Adrenal gland (tissue), 5 donors: ENCODE measurements at regions not wholly inside any gene's neighbourhood (a gene's known extent, or its start where the extent isn't known, plus 50 kb on each side); places are given as distances from the start of the nearest gene placed in this dataset.

Experiments used
- POLR2A ChIP-seq, 2 donors: fragments of 450-650 bp; IDR thresholded peaks; one replicate each; pipeline ENCODE4 v1.6.1; 2017; ENCODE audit warnings: antibody characterized with exemption in 2 of 2, mild to moderate bottlenecking in 2 of 2, moderate library complexity in 1 of 2
- TF ChIP-seq, protein P1 (sequence below), 6 experiments: fragments of 450-650 bp in 4 of 6; fragments of 200-600 bp in 2 of 6; sonication (generic) in 1 of 6; IDR thresholded peaks; 1 replicate in 5 of 6; 2 replicates in 1 of 6; pipeline versions ENCODE4 v1.5.1 to v1.8.0; 2016 to 2021; ENCODE audit warnings: antibody characterized with exemption in 6 of 6, mild to moderate bottlenecking in 2 of 6, moderate library complexity in 1 of 6
- donor health status: DM: no; HTN: no; CAD: no.

DNA sequence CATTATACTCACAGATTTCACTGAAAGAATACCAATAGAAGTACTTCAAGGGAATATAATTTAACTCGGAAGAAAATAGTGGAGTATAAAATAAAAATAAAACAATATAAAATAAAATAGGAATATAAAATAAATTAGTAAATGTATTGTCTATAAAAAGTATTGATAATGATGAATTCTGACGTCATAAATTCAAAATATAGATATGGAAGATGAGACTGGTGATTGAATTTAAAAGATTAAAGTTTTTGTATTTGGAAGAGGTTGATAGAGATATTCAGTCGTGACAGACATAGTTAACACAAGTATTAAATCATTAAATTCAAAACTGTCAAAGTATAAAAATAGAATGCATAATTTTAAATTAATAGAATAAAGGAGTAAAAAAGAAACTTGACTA, 964.9 kb upstream of the C9orf72 start:
- TF ChIP-seq, protein P1, sequence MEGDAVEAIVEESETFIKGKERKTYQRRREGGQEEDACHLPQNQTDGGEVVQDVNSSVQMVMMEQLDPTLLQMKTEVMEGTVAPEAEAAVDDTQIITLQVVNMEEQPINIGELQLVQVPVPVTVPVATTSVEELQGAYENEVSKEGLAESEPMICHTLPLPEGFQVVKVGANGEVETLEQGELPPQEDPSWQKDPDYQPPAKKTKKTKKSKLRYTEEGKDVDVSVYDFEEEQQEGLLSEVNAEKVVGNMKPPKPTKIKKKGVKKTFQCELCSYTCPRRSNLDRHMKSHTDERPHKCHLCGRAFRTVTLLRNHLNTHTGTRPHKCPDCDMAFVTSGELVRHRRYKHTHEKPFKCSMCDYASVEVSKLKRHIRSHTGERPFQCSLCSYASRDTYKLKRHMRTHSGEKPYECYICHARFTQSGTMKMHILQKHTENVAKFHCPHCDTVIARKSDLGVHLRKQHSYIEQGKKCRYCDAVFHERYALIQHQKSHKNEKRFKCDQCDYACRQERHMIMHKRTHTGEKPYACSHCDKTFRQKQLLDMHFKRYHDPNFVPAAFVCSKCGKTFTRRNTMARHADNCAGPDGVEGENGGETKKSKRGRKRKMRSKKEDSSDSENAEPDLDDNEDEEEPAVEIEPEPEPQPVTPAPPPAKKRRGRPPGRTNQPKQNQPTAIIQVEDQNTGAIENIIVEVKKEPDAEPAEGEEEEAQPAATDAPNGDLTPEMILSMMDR (IDR thresholded peaks at IDR 0.05): no peak
- TF ChIP-seq POLR2A (IDR thresholded peaks at IDR 0.05): no peak
